ENCODE measurements at regions not wholly inside any gene's neighbourhood (a gene's known extent, or its start where the extent isn't known, plus 50 kb on each side); places are given as distances from the start of the nearest gene placed in this dataset.

DNA sequence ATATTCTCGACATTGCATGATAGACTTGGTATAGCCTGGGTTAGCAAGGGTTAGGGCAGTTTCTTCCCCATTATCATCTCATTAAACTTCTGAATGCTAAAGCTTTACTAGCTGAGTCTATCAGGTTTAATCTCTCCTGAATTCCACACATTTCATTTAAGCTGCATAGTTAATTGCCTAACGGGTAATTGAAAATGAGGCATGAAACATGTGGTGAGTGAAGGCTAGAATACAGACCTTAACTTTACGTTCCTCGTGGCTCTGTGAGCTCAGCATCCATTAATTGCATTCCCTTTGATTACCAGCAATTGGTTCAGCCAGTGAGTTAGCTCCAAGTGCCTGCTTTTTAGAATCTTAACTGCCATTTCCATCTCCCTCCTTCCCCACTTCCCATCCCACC, 126.5 kb upstream of the MEX3C start:
- TF ChIP-seq, protein P1, sequence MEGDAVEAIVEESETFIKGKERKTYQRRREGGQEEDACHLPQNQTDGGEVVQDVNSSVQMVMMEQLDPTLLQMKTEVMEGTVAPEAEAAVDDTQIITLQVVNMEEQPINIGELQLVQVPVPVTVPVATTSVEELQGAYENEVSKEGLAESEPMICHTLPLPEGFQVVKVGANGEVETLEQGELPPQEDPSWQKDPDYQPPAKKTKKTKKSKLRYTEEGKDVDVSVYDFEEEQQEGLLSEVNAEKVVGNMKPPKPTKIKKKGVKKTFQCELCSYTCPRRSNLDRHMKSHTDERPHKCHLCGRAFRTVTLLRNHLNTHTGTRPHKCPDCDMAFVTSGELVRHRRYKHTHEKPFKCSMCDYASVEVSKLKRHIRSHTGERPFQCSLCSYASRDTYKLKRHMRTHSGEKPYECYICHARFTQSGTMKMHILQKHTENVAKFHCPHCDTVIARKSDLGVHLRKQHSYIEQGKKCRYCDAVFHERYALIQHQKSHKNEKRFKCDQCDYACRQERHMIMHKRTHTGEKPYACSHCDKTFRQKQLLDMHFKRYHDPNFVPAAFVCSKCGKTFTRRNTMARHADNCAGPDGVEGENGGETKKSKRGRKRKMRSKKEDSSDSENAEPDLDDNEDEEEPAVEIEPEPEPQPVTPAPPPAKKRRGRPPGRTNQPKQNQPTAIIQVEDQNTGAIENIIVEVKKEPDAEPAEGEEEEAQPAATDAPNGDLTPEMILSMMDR (IDR thresholded peaks at IDR 0.05; ENCODE audit: borderline replicate concordance, insufficient read depth, low read depth, low read length): no peak
- no peak overlapping the region for H3K4me3 ChIP-seq (ENCODE audit: low read depth, low read length)

GRCh38 chr18:51330148-51330547, 132.7 kb upstream of the MEX3C start:
- TF ChIP-seq, protein P1 (IDR thresholded peaks at IDR 0.05; ENCODE audit: borderline replicate concordance, insufficient read depth, low read depth, low read length): no peak
- no peak overlapping the region for H3K4me3 ChIP-seq (ENCODE audit: low read depth, low read length)

DNA sequence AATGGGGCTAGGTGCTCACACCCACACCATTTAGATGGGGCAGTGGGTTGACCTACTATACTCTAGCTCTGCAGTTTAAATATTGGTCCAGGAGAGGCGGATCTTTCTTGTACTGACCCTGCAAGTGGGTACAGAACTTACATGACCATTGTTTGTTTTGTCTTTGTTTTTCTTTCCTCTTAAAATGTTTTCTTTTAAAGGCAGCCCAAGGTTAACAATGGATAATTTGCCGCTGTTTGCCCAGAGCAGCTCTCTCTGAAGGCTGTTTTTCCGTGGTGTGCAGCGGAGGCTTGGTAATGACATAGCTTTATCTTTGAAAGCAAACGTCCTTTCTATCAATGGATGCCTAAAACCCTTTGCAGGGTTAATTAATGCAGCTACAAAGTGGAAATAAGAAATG, 133.3 kb upstream of the MEX3C start:
- TF ChIP-seq, protein P1 (IDR thresholded peaks at IDR 0.05; ENCODE audit: borderline replicate concordance, insufficient read depth, low read depth, low read length): no peak
- no peak overlapping the region for H3K4me3 ChIP-seq (ENCODE audit: low read depth, low read length)

DNA sequence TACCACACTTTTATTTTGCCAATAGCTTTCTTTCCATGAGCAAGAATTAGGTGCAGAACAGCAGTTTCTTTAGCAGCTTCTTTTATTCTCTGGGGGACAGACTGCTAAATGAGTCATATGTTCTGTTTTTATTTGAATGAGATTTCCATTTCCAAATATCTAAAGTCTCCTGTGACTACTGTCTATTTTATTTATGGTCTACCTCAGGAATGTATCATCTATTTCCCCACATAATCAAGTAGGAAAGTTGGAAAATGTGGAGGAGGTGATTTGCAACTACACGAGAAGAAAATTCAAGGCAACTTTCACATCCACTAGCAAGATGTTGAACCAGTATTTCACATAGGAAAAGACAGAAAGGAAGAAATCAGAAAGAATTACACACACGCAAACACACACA, 139.9 kb upstream of the MEX3C start:
- TF ChIP-seq, protein P1 (IDR thresholded peaks at IDR 0.05; ENCODE audit: borderline replicate concordance, insufficient read depth, low read depth, low read length): no peak

GRCh38 chr18:51339856-51340255, 142.4 kb upstream of the MEX3C start:
- no peak overlapping the region for H3K4me3 ChIP-seq (ENCODE audit: low read depth, low read length)
- TF ChIP-seq, protein P1 (IDR thresholded peaks at IDR 0.05; ENCODE audit: borderline replicate concordance, insufficient read depth, low read depth, low read length): no peak

More for the DNA sequence above, 139.9 kb upstream of the MEX3C start:
- no peak overlapping the region for H3K4me3 ChIP-seq (ENCODE audit: low read depth, low read length)

GRCh38 chr18:51340332-51340731, 142.9 kb upstream of the MEX3C start:
- TF ChIP-seq, protein P1 (IDR thresholded peaks at IDR 0.05; ENCODE audit: borderline replicate concordance, insufficient read depth, low read depth, low read length): no peak
- no peak overlapping the region for H3K4me3 ChIP-seq (ENCODE audit: low read depth, low read length)

- H3K4me3 ChIP-seq (ENCODE audit: low read depth, low read length): no peak overlapping the region
- TF ChIP-seq, protein P1 (IDR thresholded peaks at IDR 0.05; ENCODE audit: borderline replicate concordance, insufficient read depth, low read depth, low read length): no peak
Observed at GRCh38 chr18:51342815-51343214, 145.3 kb upstream of the MEX3C start.
